OCI-LY3 (cell line): ENCODE measurements at regions not wholly inside any gene's neighbourhood (a gene's known extent, or its start where the extent isn't known, plus 50 kb on each side); places are given as distances from the start of the nearest gene placed in this dataset.

Experiments used
- CTCF ChIP-seq: fragments of 200-600, 300-600 bp; sonication (generic); IDR thresholded peaks from 2 replicates; pipeline ENCODE4 v1.5.1; 2014; ENCODE audit warnings: antibody characterized with exemption, low read length, low read depth
- EZH2phosphoT487 ChIP-seq: fragments of 200-600 bp; shearing (Covaris generic); IDR thresholded peaks from 2 replicates; pipeline ENCODE4 v1.6.1; 2018; ENCODE audit warnings: antibody characterized with exemption, mixed run types, low read depth

GRCh38 chr11:105392556-105392955 is 217.3 kb upstream of the GRIA4 start:
- TF ChIP-seq CTCF (no peak), EZH2phosphoT487 (no peak)
